Colonic mucosa (tissue), 4 donors: ENCODE measurements at regions not wholly inside any gene's neighbourhood (a gene's known extent, or its start where the extent isn't known, plus 50 kb on each side); places are given as distances from the start of the nearest gene placed in this dataset.

Experiments
- DNase-seq: peaks from one replicate; pipeline ENCODE4 v3.0.0-alpha.2; 2020
- H3K27ac ChIP-seq: fragments of 200-600 bp; one replicate; pipeline ENCODE4 v1.8.0; 2021
- H3K27me3 ChIP-seq: fragments of 200-600 bp; one replicate; pipeline ENCODE4 v1.8.0; 2021
- H3K36me3 ChIP-seq: fragments of 200-600 bp; one replicate; pipeline ENCODE4 v1.8.0; 2021
- H3K4me1 ChIP-seq: fragments of 200-600 bp; one replicate; pipeline ENCODE4 v1.8.0; 2021; ENCODE audit warnings: mild to moderate bottlenecking
- H3K4me3 ChIP-seq: fragments of 200-600 bp; one replicate; pipeline ENCODE4 v1.8.0; 2021
- H3K9ac ChIP-seq, 2 donors: one replicate each; pipeline ENCODE4 v1.7.0; 2013; ENCODE audit warnings: control low read depth in 2 of 2, low read depth in 2 of 2, low read length in 2 of 2
- H3K9me3 ChIP-seq: fragments of 200-600 bp; one replicate; pipeline ENCODE4 v1.8.0; 2021
- intact Hi-C: fragments of 100-400 bp; cut with DNase I; formaldehyde crosslinking; loops from one replicate; pipeline ENCODE4 v1.14.1; 2022
- TF ChIP-seq, protein P1 (sequence below): fragments of 200-600 bp; IDR thresholded peaks from one replicate; pipeline ENCODE4 v1.8.0; 2022; ENCODE audit warnings: antibody characterized with exemption, mild to moderate bottlenecking
- donor health status: healthy.
- donor health status: DM: no; HTN: no; CAD: no.
- donor health status: DM: no; HTN: no; CAD: no.

DNA sequence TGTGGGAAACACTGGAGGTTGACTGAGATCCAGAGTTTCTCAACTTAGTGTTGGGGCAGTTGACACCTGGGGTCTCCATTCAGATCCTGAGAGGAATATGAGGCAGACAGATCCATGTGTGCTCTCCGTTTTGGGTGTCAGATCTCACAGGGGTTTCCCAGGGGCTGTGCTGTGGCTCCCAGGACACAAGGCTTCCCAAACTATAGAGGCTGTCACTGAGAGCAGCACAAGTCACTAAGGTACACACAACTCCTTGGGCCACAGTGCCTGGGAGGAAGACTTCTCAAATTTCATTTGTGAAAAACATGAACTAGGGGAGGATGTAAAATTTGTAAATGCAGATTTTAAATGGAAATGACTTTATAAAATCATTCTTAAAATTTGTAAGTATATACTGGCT, 363.6 kb downstream of the FBXO8 start:
- Histone ChIP-seq H3K4me1 (no peaks in the 10 kb centered on the region), H3K9me3 (no peaks in the 10 kb centered on the region), H3K4me3 (no peak overlapping the region), H3K27ac (no peak overlapping the region), H3K27me3 (no peaks in the 10 kb centered on the region), H3K36me3 (no peaks in the 10 kb centered on the region), H3K9ac (no peak overlapping the region)
- no peak for DNase-seq
- intact Hi-C loops, result no loop called here
- TF ChIP-seq, protein P1, sequence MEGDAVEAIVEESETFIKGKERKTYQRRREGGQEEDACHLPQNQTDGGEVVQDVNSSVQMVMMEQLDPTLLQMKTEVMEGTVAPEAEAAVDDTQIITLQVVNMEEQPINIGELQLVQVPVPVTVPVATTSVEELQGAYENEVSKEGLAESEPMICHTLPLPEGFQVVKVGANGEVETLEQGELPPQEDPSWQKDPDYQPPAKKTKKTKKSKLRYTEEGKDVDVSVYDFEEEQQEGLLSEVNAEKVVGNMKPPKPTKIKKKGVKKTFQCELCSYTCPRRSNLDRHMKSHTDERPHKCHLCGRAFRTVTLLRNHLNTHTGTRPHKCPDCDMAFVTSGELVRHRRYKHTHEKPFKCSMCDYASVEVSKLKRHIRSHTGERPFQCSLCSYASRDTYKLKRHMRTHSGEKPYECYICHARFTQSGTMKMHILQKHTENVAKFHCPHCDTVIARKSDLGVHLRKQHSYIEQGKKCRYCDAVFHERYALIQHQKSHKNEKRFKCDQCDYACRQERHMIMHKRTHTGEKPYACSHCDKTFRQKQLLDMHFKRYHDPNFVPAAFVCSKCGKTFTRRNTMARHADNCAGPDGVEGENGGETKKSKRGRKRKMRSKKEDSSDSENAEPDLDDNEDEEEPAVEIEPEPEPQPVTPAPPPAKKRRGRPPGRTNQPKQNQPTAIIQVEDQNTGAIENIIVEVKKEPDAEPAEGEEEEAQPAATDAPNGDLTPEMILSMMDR, result no peak

DNA sequence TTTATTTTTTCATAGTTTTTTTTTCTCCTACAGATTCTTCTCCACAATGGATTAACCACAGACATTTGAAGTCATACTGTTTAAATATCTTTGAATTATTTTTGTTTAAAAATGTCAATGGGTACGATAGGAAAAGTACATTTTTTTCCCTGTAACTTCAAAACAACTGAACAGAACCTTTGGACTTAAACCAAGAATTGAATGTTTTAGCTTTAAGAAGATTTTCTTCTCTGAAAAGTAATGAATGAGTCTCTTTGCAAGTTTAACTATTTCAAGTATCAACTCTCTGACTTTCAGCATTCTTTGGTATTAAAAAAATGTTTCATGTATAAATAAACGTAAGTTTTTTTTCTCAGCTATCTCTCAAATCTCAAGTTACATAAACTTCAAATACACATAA, 364.3 kb downstream of the FBXO8 start:
- Histone ChIP-seq H3K4me3 (no peak overlapping the region), H3K27ac (no peak overlapping the region), H3K4me1 (no peaks in the 10 kb centered on the region), H3K9me3 (no peaks in the 10 kb centered on the region), H3K36me3 (no peaks in the 10 kb centered on the region), H3K27me3 (no peaks in the 10 kb centered on the region), H3K9ac (no peak overlapping the region)
- intact Hi-C loops, result no loop called here
- DNase-seq, result no peak
- TF ChIP-seq, protein P1, result no peak

DNA sequence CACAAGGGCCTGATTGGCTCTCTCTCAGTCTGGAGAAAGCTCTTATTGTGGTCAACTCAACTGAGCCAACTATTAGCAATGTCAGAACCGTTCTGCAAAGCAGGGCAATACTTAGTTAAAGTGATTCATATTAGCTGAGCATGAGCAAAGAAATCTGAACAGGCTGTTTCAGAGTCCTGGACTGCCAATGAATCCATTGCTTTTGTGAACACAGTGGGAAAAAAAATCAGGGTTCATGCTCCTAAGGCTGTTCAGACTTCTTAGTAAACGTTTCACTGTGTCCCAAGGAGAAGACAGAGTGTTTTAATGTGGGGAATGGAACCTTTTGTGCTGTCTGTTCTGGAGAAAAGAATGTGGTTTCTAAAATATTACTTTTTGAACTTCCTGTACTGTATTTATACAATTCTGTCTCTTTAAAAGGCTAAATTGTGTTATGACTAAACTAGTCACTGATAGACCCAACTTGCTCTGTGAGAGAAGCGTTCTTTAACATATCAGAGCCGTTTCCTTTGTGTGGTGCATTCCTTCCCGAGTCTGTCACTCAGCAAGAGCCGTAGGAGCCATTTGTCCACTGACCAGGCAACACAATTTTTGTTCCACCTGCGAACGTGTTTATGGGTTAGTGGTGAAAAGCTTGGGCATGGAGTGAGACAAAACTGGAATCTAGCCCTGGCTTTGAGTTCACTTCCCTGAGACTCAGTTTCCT, 366.1 kb downstream of the FBXO8 start:
- H3K9ac ChIP-seq, result no peak overlapping the region
- DNase-seq, result no peak
- H3K4me1 ChIP-seq, result no peaks in the 10 kb centered on the region
- no peaks in the 10 kb centered on the region for H3K36me3 ChIP-seq
- TF ChIP-seq, protein P1, result no peak
- no peak overlapping the region for H3K27ac ChIP-seq
- no peaks in the 10 kb centered on the region for H3K27me3 ChIP-seq
- H3K9me3 ChIP-seq, result no peaks in the 10 kb centered on the region
- no peak overlapping the region for H3K4me3 ChIP-seq
- intact Hi-C loops, result no loop called here

DNA sequence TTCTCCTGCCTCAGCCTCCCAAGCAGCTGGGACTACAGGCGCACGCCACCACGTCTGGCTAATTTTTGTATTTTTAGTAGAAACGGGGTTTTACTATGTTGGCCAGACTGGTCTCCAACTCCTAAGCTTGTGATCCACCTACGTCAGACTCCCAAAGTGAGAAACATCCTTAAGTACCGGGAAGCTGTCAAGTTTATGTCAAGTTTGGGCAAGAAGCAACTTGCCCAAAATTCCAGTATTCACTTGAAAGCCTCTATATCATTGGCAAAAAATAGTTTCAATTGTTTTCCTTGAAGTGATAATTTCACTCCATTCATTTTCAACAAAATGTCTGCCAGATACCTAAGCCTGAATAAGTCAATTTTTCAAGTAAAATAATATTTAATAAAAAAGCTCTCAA, 370.0 kb downstream of the FBXO8 start:
- DNase-seq, result no peak
- H3K9me3 ChIP-seq, result no peaks in the 10 kb centered on the region
- intact Hi-C loops, result no loop called here
- H3K36me3 ChIP-seq, result no peaks in the 10 kb centered on the region
- H3K4me3 ChIP-seq, result no peak overlapping the region
- no peaks in the 10 kb centered on the region for H3K4me1 ChIP-seq
- TF ChIP-seq, protein P1, result no peak
- H3K27ac ChIP-seq, result no peak overlapping the region
- H3K27me3 ChIP-seq, result no peaks in the 10 kb centered on the region
- H3K9ac ChIP-seq, result no peak overlapping the region

DNA sequence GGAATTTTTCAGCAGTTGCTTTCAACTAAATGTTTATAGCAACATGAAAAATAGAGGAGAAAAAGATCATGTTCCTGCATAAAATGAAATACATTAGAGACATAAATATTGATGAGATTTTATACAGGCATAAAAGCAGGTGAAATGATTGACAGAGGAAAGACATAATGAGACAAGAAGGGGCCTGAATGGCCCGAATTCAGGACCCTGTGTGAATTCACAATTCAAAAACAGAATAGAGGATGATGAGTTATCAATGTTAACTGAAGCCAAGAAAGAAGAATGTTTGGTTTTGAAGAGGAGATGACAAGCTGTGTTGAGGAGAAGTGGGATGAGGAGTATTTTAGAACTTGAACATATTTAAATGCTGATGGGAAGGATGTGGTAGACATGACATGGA, 371.1 kb downstream of the FBXO8 start:
- H3K4me3 ChIP-seq, result no peak overlapping the region
- no peak overlapping the region for H3K9ac ChIP-seq
- H3K4me1 ChIP-seq, result no peaks in the 10 kb centered on the region
- TF ChIP-seq, protein P1, result no peak
- no peak for DNase-seq
- no peaks in the 10 kb centered on the region for H3K9me3 ChIP-seq
- H3K27me3 ChIP-seq, result no peaks in the 10 kb centered on the region
- no peak overlapping the region for H3K27ac ChIP-seq
- intact Hi-C loops, result no loop called here
- H3K36me3 ChIP-seq, result no peaks in the 10 kb centered on the region
